ENCODE measurements at regions not wholly inside any gene's neighbourhood (a gene's known extent, or its start where the extent isn't known, plus 50 kb on each side); places are given as distances from the start of the nearest gene placed in this dataset.

DNA sequence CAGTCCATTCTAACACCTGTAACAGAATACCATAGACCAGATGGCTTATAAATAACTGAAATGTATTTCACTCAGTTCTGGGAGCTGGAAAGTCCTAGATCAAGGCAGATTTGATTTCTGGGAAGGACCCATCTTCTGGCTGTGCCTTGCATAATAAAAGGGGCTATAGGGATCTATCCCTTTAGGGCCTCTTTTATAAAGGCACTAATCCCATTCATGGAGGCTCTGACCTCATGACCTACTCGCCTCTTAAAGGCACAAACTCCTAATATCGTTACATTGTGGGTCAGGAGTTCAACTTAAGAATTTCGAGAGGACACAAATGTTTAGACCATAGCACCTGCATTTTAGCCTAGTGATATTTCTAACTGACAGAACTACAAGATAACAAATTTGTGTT, 619.0 kb downstream of the CDH18 start:
- DNase-seq (ENCODE audit: low spot score): no peak

DNA sequence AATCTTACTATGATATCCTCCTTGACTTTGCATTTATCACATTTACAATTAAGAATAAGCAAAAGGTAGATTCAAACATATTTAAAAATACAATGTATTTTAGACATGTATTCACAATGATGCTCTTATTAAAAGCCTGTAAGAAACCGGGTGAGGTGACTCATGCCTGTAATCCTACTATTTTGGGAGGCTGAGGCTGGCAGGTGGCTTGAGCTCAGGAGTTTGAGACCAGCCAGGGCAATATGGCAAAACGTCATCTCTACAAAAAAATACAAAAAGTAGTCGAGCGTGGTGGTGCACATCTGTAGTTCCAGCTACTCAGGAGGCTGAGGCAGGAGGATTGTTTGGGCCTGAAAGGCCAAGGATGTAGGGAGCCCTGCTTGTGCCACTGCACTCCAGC, 618.4 kb downstream of the CDH18 start:
- no peak for DNase-seq (ENCODE audit: low spot score)

DNA sequence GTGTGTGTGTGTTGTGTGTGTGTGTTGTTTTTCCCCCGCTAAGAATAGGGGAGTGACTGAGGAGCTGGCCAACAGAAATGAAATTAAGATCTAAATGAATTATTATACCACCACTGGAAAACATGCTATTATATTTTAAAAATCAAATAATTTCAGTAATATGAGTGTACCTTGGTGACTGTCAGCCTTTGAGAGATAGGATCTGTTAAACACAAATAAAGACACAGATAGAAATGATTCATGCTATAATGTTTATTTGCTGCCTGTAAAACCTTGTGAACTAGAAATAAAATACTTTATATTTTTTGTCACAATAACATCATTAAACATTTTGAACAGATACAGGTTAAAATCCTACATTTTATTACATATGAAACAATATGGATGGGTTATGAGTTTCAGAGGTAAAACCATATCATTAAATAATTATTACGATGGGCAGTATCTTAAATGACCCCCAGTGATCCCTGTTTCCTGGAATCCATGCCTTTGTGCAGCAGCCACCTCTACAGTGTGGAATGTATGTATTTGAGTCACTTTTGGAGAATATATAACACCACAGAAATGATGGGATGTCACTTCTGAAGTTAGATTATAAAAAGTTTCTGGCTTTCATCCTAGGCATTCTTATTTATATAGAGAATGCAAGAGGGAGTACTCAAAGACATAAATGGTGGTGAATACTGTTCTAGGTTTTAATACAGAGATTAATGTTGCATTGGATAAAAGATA, 617.2 kb downstream of the CDH18 start:
- no peak for DNase-seq (ENCODE audit: low spot score)

DNA sequence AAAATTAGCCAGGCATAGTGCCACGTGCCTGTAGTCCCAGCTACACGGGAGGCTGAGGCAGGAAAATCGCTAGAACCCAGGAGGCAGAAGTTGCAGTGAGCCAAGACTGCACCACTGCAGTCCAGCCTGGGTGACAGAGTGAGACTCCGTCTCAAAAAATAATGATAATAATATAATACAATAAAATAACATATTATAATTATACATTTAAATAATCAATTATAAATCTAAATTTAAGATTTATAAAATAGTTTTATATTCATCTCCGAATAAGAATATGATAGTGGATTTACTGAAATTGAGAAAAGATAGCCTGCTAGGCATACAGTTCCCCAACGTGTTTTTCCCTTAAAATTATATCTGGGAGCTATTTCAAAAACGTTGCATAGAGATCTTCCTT, 599.6 kb downstream of the CDH18 start:
- DNase-seq (ENCODE audit: low spot score): no peak

DNA sequence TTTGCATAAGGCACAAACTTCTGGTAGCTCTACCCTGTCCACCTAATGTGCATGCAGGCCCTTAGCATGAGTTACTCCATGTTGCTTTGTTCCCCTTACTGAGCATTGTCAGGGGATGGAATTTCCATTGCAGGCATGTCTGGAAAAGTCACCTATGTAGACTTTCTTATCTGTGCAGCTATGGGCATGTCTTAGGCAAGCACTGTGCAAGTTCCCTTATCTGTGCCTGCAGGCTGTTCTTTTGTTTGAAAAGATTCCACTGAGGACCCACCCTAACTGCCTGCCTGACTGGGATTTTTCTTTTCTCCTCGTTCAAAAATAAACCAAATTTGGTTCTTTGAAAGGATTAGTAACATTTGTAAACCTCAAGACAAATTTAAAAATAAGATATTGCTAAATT, 587.0 kb downstream of the CDH18 start:
- no peak for DNase-seq (ENCODE audit: low spot score)

DNA sequence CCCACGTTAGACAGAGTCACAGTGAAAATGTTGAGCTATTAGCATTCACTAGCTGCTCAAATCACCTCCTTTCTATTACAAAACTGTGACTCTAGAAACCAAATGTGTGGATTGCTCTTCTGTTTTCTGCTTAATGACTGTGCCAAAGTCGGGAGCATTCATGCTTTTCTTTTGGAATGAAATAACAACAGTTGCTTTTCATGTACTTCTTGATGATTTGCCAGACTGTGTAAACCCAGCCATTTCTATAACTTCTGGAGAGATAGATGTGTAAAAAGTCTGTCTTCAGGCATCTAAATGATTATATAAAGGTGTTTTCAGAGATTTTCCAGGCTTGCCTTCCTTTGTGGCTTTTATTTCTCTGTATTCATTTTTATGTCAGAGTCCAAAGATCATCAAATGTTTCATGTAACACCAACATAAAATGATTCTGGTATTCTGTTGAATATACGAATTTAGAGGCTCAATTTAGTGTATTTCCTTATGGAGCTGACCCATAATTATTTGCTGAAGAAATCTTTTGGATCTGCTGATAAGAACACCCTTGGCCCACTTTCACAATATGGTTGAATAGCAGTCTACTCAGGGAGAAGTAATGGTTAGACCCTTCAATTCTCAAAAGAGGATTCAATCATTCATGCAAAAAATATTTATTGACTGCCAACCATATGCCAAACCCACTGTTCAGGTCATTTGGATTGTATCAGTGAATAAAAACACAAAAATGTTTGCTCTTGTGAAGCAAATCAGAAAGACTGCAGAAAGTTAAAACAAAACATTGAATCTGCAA, 581.2 kb downstream of the CDH18 start:
- no peak for DNase-seq (ENCODE audit: low spot score)

DNA sequence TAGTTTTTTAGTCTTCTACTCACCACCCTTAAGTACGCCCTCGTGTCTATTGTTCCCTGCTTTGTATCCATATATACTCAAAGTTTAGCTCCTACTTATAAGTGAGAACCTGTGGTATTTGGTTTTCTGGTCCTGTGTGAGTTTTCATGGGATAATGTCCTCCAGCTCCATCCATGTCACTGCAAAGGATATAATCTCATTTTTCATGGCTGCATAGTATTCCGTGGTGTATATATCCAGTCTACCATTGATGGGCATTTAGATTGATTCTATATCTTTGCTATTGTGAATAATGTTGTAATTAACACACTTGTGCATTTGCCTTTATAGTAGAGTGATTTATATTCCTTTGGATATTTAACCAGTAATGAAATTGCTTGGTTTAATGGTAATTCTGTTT, 579.9 kb downstream of the CDH18 start:
- DNase-seq (ENCODE audit: low spot score): no peak

DNA sequence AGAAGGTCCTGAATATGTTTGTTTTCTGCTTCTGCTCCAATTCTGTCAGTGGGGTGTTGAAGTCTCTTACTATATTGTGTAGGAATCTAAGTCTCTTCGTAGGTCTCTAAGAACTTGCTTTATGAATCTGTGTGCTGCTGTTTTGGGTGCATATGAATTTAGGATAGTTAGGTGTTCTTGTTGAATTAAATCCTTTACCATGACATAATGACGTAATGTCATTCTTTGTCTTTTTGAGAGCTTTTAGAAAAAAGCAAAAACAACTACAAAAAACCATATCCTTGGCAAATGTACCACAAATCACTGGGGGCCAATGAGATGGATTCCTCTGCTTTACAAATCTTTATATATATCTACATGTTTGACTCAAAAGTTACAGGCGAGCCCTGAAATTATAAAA, 576.1 kb downstream of the CDH18 start:
- DNase-seq (ENCODE audit: low spot score): no peak
